Mesothelial cell of epicardium (in vitro differentiated cells): ENCODE measurements at regions not wholly inside any gene's neighbourhood (a gene's known extent, or its start where the extent isn't known, plus 50 kb on each side); places are given as distances from the start of the nearest gene placed in this dataset.

Experiments used
- DNase-seq, 2 experiments: peaks; one replicate each; pipeline ENCODE4 v3.0.0; 2021; ENCODE audit warnings: low spot score in 2 of 2; ENCODE audit not compliant: unreplicated experiment in 2 of 2
- H3K27ac Mint-ChIP-seq: 2 replicates; pipeline ENCODE4 v1.8.0; 2021; ENCODE audit warnings: mixed read lengths
- H3K27me3 Mint-ChIP-seq: 2 replicates; pipeline ENCODE4 v1.8.0; 2021; ENCODE audit warnings: low read depth, mixed read lengths
- H3K36me3 Mint-ChIP-seq: 2 replicates; pipeline ENCODE4 v1.8.0; 2021; ENCODE audit warnings: mixed read lengths
- H3K4me1 Mint-ChIP-seq: 2 replicates; pipeline ENCODE4 v1.8.0; 2021; ENCODE audit warnings: mixed read lengths
- H3K4me3 Mint-ChIP-seq: 2 replicates; pipeline ENCODE4 v1.8.0; 2021; ENCODE audit warnings: mild to moderate bottlenecking, moderate library complexity, mixed read lengths
- H3K9me3 Mint-ChIP-seq: 2 replicates; pipeline ENCODE4 v1.8.0; 2021; ENCODE audit warnings: mixed read lengths
- CTCF ChIP-seq: fragments of 200-600 bp; sonication (generic); IDR thresholded peaks from one replicate; pipeline ENCODE4 v1.5.0; 2021; ENCODE audit warnings: antibody characterized with exemption; ENCODE audit not compliant: unreplicated experiment

- Mint-ChIP-seq H3K4me1 (no peaks in the 10 kb centered on the region), H3K9me3 (peaks cover 13% of the 10 kb centered on the region), H3K27me3 (peaks cover 28% of the 10 kb centered on the region), H3K27ac (no peak overlapping the region), H3K36me3 (no peaks in the 10 kb centered on the region), H3K4me3 (no peak overlapping the region)
- TF ChIP-seq CTCF: no peak
- no peak for DNase-seq
These were observed 122.2 kb upstream of the SYN3 start for GRCh38 chr22:33180356-33180755.

- Mint-ChIP-seq H3K27ac (no peak overlapping the region), H3K4me3 (no peak overlapping the region)
These were observed 110.0 kb upstream of the SYN3 start for GRCh38 chr22:33167998-33168790.

GRCh38 chr22:33166206-33166605 lies 108.0 kb upstream of the SYN3 start:
- Mint-ChIP-seq H3K27ac (no peak overlapping the region), H3K36me3 (no peaks in the 10 kb centered on the region), H3K4me3 (no peak overlapping the region), H3K27me3 (peaks cover 59% of the 10 kb centered on the region), H3K9me3 (no peaks in the 10 kb centered on the region), H3K4me1 (no peaks in the 10 kb centered on the region)
- no peak for TF ChIP-seq CTCF
- no peak for DNase-seq

More at GRCh38 chr22:33167998-33168790, 110.0 kb upstream of the SYN3 start:
- DNase-seq: no peak
- Mint-ChIP-seq H3K36me3 (no peaks in the 10 kb centered on the region), H3K4me1 (no peaks in the 10 kb centered on the region), H3K27me3 (peaks cover 47% of the 10 kb centered on the region), H3K9me3 (no peaks in the 10 kb centered on the region)
- no peak for TF ChIP-seq CTCF

- no peaks in the 10 kb centered on the region for H3K36me3 Mint-ChIP-seq
- H3K27me3 Mint-ChIP-seq: peaks cover 68% of the 10 kb centered on the region
- H3K27ac Mint-ChIP-seq: no peak overlapping the region
- H3K4me3 Mint-ChIP-seq: no peak overlapping the region
- no peak for DNase-seq
- H3K9me3 Mint-ChIP-seq: no peaks in the 10 kb centered on the region
- H3K4me1 Mint-ChIP-seq: no peaks in the 10 kb centered on the region
- TF ChIP-seq CTCF: no peak
These were observed 105.6 kb upstream of the SYN3 start for GRCh38 chr22:33163815-33164214.

- H3K4me3 Mint-ChIP-seq: no peak overlapping the region
- H3K27me3 Mint-ChIP-seq: peaks cover 61% of the 10 kb centered on the region
- H3K27ac Mint-ChIP-seq: no peak overlapping the region
- H3K4me1 Mint-ChIP-seq: no peaks in the 10 kb centered on the region
- H3K36me3 Mint-ChIP-seq: no peaks in the 10 kb centered on the region
- no peak for DNase-seq
- peaks cover 4% of the 10 kb centered on the region for H3K9me3 Mint-ChIP-seq
- no peak for TF ChIP-seq CTCF
These were observed 104.0 kb upstream of the SYN3 start for GRCh38 chr22:33162196-33162595.
